Trophoblast cell (in vitro differentiated cells and primary cell): ENCODE measurements at regions not wholly inside any gene's neighbourhood (a gene's known extent, or its start where the extent isn't known, plus 50 kb on each side); places are given as distances from the start of the nearest gene placed in this dataset.

Experiments
- DNase-seq, 2 donors: peaks; one replicate each; pipeline ENCODE4 v3.0.0-alpha.2; 2016
- H2AFZ ChIP-seq: 2 replicates; pipeline ENCODE4 v1.6.1; 2013; ENCODE audit warnings: low read length, moderate library complexity, mild to moderate bottlenecking; ENCODE audit not compliant: insufficient read depth, poor library complexity
- H2AK5ac ChIP-seq: 2 replicates; pipeline ENCODE4 v1.6.1; 2013; ENCODE audit warnings: mild to moderate bottlenecking, low read length
- H2BK120ac ChIP-seq: 2 replicates; pipeline ENCODE4 v1.6.1; 2013; ENCODE audit warnings: low read length, mild to moderate bottlenecking, moderate library complexity; ENCODE audit not compliant: insufficient read depth, poor library complexity
- H2BK12ac ChIP-seq: 2 replicates; pipeline ENCODE4 v1.6.1; 2013; ENCODE audit warnings: mild to moderate bottlenecking, low read length, moderate library complexity
- H2BK5ac ChIP-seq: 2 replicates; pipeline ENCODE4 v1.6.1; 2013; ENCODE audit warnings: low read length, low read depth, moderate library complexity, mild to moderate bottlenecking; ENCODE audit not compliant: poor library complexity
- H3K14ac ChIP-seq: 2 replicates; pipeline ENCODE4 v1.6.1; 2013; ENCODE audit warnings: mild to moderate bottlenecking, low read length
- H3K18ac ChIP-seq: 2 replicates; pipeline ENCODE4 v1.6.1; 2013; ENCODE audit warnings: mild to moderate bottlenecking, low read length
- H3K23ac ChIP-seq: 2 replicates; pipeline ENCODE4 v1.6.1; 2013; ENCODE audit warnings: low read length
- H3K27ac ChIP-seq: 2 replicates; pipeline ENCODE4 v1.5.1; 2013; ENCODE audit warnings: low read depth, mild to moderate bottlenecking, inconsistent platforms, low read length, moderate library complexity
- H3K27me3 ChIP-seq: 2 replicates; pipeline ENCODE4 v1.6.1; 2013; ENCODE audit warnings: inconsistent platforms, mild to moderate bottlenecking, low read length, moderate library complexity; ENCODE audit not compliant: insufficient read depth
- H3K36me3 ChIP-seq, 2 experiments: 1 replicate in 1 of 2; 2 replicates in 1 of 2; pipeline ENCODE4 v1.6.1; 2013; ENCODE audit warnings: low read length in 2 of 2, mild to moderate bottlenecking in 2 of 2, moderate library complexity in 1 of 2; ENCODE audit not compliant: insufficient read depth in 2 of 2, control insufficient read depth in 1 of 2
- H3K4ac ChIP-seq: 2 replicates; pipeline ENCODE4 v1.6.1; 2013; ENCODE audit warnings: low read depth, mild to moderate bottlenecking, low read length, moderate library complexity
- H3K4me1 ChIP-seq, 2 experiments: 1 replicate in 1 of 2; 2 replicates in 1 of 2; pipeline ENCODE4 v1.6.1; 2013; ENCODE audit warnings: low read length in 2 of 2, mild to moderate bottlenecking in 2 of 2, moderate library complexity in 1 of 2; ENCODE audit not compliant: insufficient read depth in 2 of 2, control insufficient read depth in 1 of 2
- H3K4me2 ChIP-seq: 2 replicates; pipeline ENCODE4 v1.6.1; 2013; ENCODE audit warnings: inconsistent platforms, mild to moderate bottlenecking, low read length, moderate library complexity
- H3K4me3 ChIP-seq: 2 replicates; pipeline ENCODE4 v1.5.1; 2013; ENCODE audit warnings: mild to moderate bottlenecking, low read depth, low read length, inconsistent platforms
- H3K79me1 ChIP-seq: one replicate; pipeline ENCODE4 v1.6.1; 2013; ENCODE audit warnings: low read length
- H3K79me2 ChIP-seq: 2 replicates; pipeline ENCODE4 v1.6.1; 2013; ENCODE audit warnings: low read length, mild to moderate bottlenecking; ENCODE audit not compliant: control insufficient read depth, insufficient read depth, poor library complexity
- H3K9ac ChIP-seq: 2 replicates; pipeline ENCODE4 v1.6.1; 2013; ENCODE audit warnings: mild to moderate bottlenecking, low read length
- H3K9me3 ChIP-seq: 2 replicates; pipeline ENCODE4 v1.6.1; 2013; ENCODE audit warnings: low read depth, mild to moderate bottlenecking, control low read depth, inconsistent platforms, low read length; ENCODE audit not compliant: insufficient read depth
- H4K12ac ChIP-seq: 2 replicates; pipeline ENCODE4 v1.6.1; 2013; ENCODE audit warnings: low read depth, mild to moderate bottlenecking, low read length, moderate library complexity
- H4K8ac ChIP-seq: 2 replicates; pipeline ENCODE4 v1.6.1; 2013; ENCODE audit warnings: low read depth, mild to moderate bottlenecking, low read length, moderate library complexity
- H4K91ac ChIP-seq: one replicate; pipeline ENCODE4 v1.6.1; 2013; ENCODE audit warnings: low read depth, mild to moderate bottlenecking, low read length, moderate library complexity
- WGBS: extraction: QIAGEN DNeasy Blood & Tissue Kit; methylation state at CpG from one replicate; pipeline ENCODE4 v1.1.7; 2013; ENCODE audit warnings: missing lambda C conversion rate; ENCODE audit not compliant: insufficient read length, insufficient coverage; ENCODE audit errors: extremely low coverage; 5-methylcytosine and 5-hydroxymethylcytosine counted together

- no peaks in the 10 kb centered on the region for H3K79me2 ChIP-seq
- H2BK120ac ChIP-seq: no peak overlapping the region
- H3K79me1 ChIP-seq: no peaks in the 10 kb centered on the region
- H3K18ac ChIP-seq: no peak overlapping the region
- H3K14ac ChIP-seq: no peak overlapping the region
- H4K12ac ChIP-seq: no peak overlapping the region
- no peak overlapping the region for H2AFZ ChIP-seq
- no peak overlapping the region for H3K4me2 ChIP-seq
- no peak overlapping the region for H4K8ac ChIP-seq
- DNase-seq: no peak
- H3K9me3 ChIP-seq: no peaks in the 10 kb centered on the region
- H2AK5ac ChIP-seq: no peak overlapping the region
- H3K27ac ChIP-seq: no peak overlapping the region
- no peak overlapping the region for H3K9ac ChIP-seq
- no peak overlapping the region for H3K23ac ChIP-seq
- H3K27me3 ChIP-seq: no peaks in the 10 kb centered on the region
- no peak overlapping the region for H4K91ac ChIP-seq
- no peak overlapping the region for H3K4me3 ChIP-seq
- H2BK12ac ChIP-seq: no peak overlapping the region
- no peak overlapping the region for H3K4ac ChIP-seq
- WGBS: no CpG with 5 or more reads among the region's 10 CpGs
- no peak overlapping the region for H2BK5ac ChIP-seq
- H3K4me1 ChIP-seq: no peaks in the 10 kb centered on the region
- H3K36me3 ChIP-seq: no peaks in the 10 kb centered on the region
Observed at GRCh38 chr13:99792079-99792921, 179.3 kb downstream of the ZIC5 start.

GRCh38 chr13:99782669-99783068 is 188.9 kb downstream of the ZIC5 start:
- Histone ChIP-seq H2AK5ac (no peak overlapping the region), H3K4ac (no peak overlapping the region), H2AFZ (no peak overlapping the region), H2BK120ac (no peak overlapping the region), H2BK12ac (no peak overlapping the region), H3K9me3 (peaks cover 1% of the 10 kb centered on the region), H3K14ac (no peak overlapping the region), H3K27ac (no peak overlapping the region), H4K91ac (no peak overlapping the region), H4K12ac (no peak overlapping the region), H4K8ac (no peak overlapping the region), H3K4me1 (no peaks in the 10 kb centered on the region), H3K79me1 (no peaks in the 10 kb centered on the region), H3K36me3 (no peaks in the 10 kb centered on the region), H3K79me2 (no peaks in the 10 kb centered on the region), H3K23ac (no peak overlapping the region), H3K18ac (no peak overlapping the region), H3K4me3 (no peak overlapping the region), H2BK5ac (no peak overlapping the region), H3K27me3 (no peaks in the 10 kb centered on the region), H3K9ac (no peak overlapping the region), H3K4me2 (no peak overlapping the region)
- WGBS: no CpG with 5 or more reads among the region's 3 CpGs
- no peak for DNase-seq

- Histone ChIP-seq H4K8ac (no peak overlapping the region), H3K4ac (no peak overlapping the region), H2AFZ (no peak overlapping the region), H2AK5ac (no peak overlapping the region), H2BK5ac (no peak overlapping the region), H3K79me1 (no peaks in the 10 kb centered on the region), H3K79me2 (no peaks in the 10 kb centered on the region), H3K27me3 (no peaks in the 10 kb centered on the region), H4K12ac (no peak overlapping the region), H3K4me3 (no peak overlapping the region), H3K18ac (no peak overlapping the region), H3K4me2 (no peak overlapping the region), H3K9me3 (peaks cover 1% of the 10 kb centered on the region), H3K36me3 (no peaks in the 10 kb centered on the region), H4K91ac (no peak overlapping the region), H3K4me1 (no peaks in the 10 kb centered on the region), H3K14ac (no peak overlapping the region), H2BK120ac (no peak overlapping the region), H3K9ac (no peak overlapping the region), H3K23ac (no peak overlapping the region), H3K27ac (no peak overlapping the region), H2BK12ac (no peak overlapping the region)
- WGBS: no CpG with 5 or more reads among the region's 2 CpGs
- no peak for DNase-seq
Observed at GRCh38 chr13:99778500-99778899, 193.1 kb downstream of the ZIC5 start.

- no peak for DNase-seq
- Histone ChIP-seq H3K36me3 (no peaks in the 10 kb centered on the region), H3K4me3 (no peak overlapping the region), H3K79me2 (no peaks in the 10 kb centered on the region), H4K91ac (no peak overlapping the region), H2AK5ac (no peak overlapping the region), H4K8ac (no peak overlapping the region), H2AFZ (no peak overlapping the region), H3K4me1 (no peaks in the 10 kb centered on the region), H3K14ac (no peak overlapping the region), H3K18ac (no peak overlapping the region), H2BK12ac (no peak overlapping the region), H3K79me1 (no peaks in the 10 kb centered on the region), H3K4me2 (no peak overlapping the region), H2BK5ac (no peak overlapping the region), H2BK120ac (no peak overlapping the region), H3K27me3 (no peaks in the 10 kb centered on the region), H3K4ac (no peak overlapping the region), H3K27ac (no peak overlapping the region), H3K23ac (no peak overlapping the region), H3K9me3 (peaks cover 1% of the 10 kb centered on the region), H4K12ac (no peak overlapping the region), H3K9ac (no peak overlapping the region)
- WGBS: no CpG with 5 or more reads among the region's 3 CpGs
Observed at GRCh38 chr13:99777873-99778272, 193.7 kb downstream of the ZIC5 start.
